ENCODE measurements at regions not wholly inside any gene's neighbourhood (a gene's known extent, or its start where the extent isn't known, plus 50 kb on each side); places are given as distances from the start of the nearest gene placed in this dataset.

- H3K9me3 ChIP-seq (ENCODE audit: insufficient read depth, low read depth), result no peaks in the 10 kb centered on the region
- CTCF ChIA-PET, result no interaction called here
- H4K20me1 ChIP-seq (ENCODE audit: insufficient read depth), result no peaks in the 10 kb centered on the region
- DNase-seq, result no peak
- H3K36me3 ChIP-seq (ENCODE audit: low read depth), result no peaks in the 10 kb centered on the region
- H3K9me2 ChIP-seq (ENCODE audit: insufficient read depth), result no peaks in the 10 kb centered on the region; the same call in 1 of the 2 replicates
- H3K79me2 ChIP-seq (ENCODE audit: low read depth), result no peaks in the 10 kb centered on the region
- H3K27me3 ChIP-seq (ENCODE audit: insufficient read depth, low read depth), result no peaks in the 10 kb centered on the region
- H3K27ac ChIP-seq, result no peak overlapping the region
- H3F3A ChIP-seq (ENCODE audit: insufficient read depth, low read depth), result no peaks in the 10 kb centered on the region
- TF ChIP-seq CTCF (conservative IDR thresholded peaks at IDR 0.05) (no peak), EZH2 (IDR thresholded peaks at IDR 0.05; ENCODE audit: low read depth) (no peak)
- no TSS peak for BruUV-seq (replicated peaks)
- intact Hi-C loops (cut with micrococcal nuclease; ENCODE audit: unreplicated experiment), result no loop called here
- no peak overlapping the region for H3K4me3 ChIP-seq
- H2AFZ ChIP-seq, result no peak overlapping the region
- no peaks in the 10 kb centered on the region for H3K4me1 ChIP-seq (replicated peaks; ENCODE audit: insufficient read depth)
- H3K4me2 ChIP-seq, result no peak overlapping the region
- POLR2A ChIA-PET (ENCODE audit: unreplicated experiment), result no interaction called here
Observed at GRCh38 chr4:37132975-37133360, 111.6 kb upstream of the NWD2 start.

- Histone ChIP-seq H3K4me2 (no peak overlapping the region), H3K4me1 (replicated peaks; ENCODE audit: insufficient read depth) (no peaks in the 10 kb centered on the region), H2AFZ (no peak overlapping the region), H3K27ac (no peak overlapping the region), H3K4me3 (no peak overlapping the region), H4K20me1 (ENCODE audit: insufficient read depth) (no peaks in the 10 kb centered on the region), H3F3A (ENCODE audit: insufficient read depth, low read depth) (no peaks in the 10 kb centered on the region), H3K27me3 (ENCODE audit: insufficient read depth, low read depth) (no peaks in the 10 kb centered on the region), H3K9me3 (ENCODE audit: insufficient read depth, low read depth) (no peaks in the 10 kb centered on the region), H3K36me3 (ENCODE audit: low read depth) (no peaks in the 10 kb centered on the region), H3K79me2 (ENCODE audit: low read depth) (no peaks in the 10 kb centered on the region), H3K9me2 (ENCODE audit: insufficient read depth) (no peaks in the 10 kb centered on the region; the same call in 1 of the 2 replicates)
- ChIA-PET POLR2A (ENCODE audit: unreplicated experiment) (no interaction called here), CTCF (no interaction called here)
- no TSS peak for BruUV-seq (replicated peaks)
- intact Hi-C loops (cut with micrococcal nuclease; ENCODE audit: unreplicated experiment), result no loop called here
- no peak for DNase-seq
- TF ChIP-seq EZH2 (IDR thresholded peaks at IDR 0.05; ENCODE audit: low read depth) (no peak), CTCF (conservative IDR thresholded peaks at IDR 0.05) (no peak)
Observed at GRCh38 chr4:37138019-37138653, 106.4 kb upstream of the NWD2 start.

- TF ChIP-seq CTCF (conservative IDR thresholded peaks at IDR 0.05) (no peak), EZH2 (IDR thresholded peaks at IDR 0.05; ENCODE audit: low read depth) (no peak)
- ChIA-PET POLR2A (ENCODE audit: unreplicated experiment) (no interaction called here), CTCF (no interaction called here)
- Histone ChIP-seq H3K4me1 (replicated peaks; ENCODE audit: insufficient read depth) (no peaks in the 10 kb centered on the region), H3K79me2 (ENCODE audit: low read depth) (no peaks in the 10 kb centered on the region), H4K20me1 (ENCODE audit: insufficient read depth) (no peaks in the 10 kb centered on the region), H3K4me3 (no peak overlapping the region), H3K27me3 (ENCODE audit: insufficient read depth, low read depth) (no peaks in the 10 kb centered on the region), H3F3A (ENCODE audit: insufficient read depth, low read depth) (no peaks in the 10 kb centered on the region), H3K9me2 (ENCODE audit: insufficient read depth) (no peaks in the 10 kb centered on the region), H3K27ac (no peak overlapping the region), H3K4me2 (no peak overlapping the region), H3K36me3 (ENCODE audit: low read depth) (no peaks in the 10 kb centered on the region), H3K9me3 (ENCODE audit: insufficient read depth, low read depth) (no peaks in the 10 kb centered on the region), H2AFZ (no peak overlapping the region)
- no peak for DNase-seq
- intact Hi-C loops (cut with micrococcal nuclease; ENCODE audit: unreplicated experiment), result no loop called here
- BruUV-seq (replicated peaks), result no TSS peak
Observed at GRCh38 chr4:37138789-37139188, 105.8 kb upstream of the NWD2 start.

Measured in PC-9 (cell line).